OCI-LY1 (cell line): ENCODE measurements at regions not wholly inside any gene's neighbourhood (a gene's known extent, or its start where the extent isn't known, plus 50 kb on each side); places are given as distances from the start of the nearest gene placed in this dataset.

ENCODE experiments used
- H2AFZ ChIP-seq: fragments of 200-600 bp; sonication (generic), shearing (Covaris generic); 2 replicates; pipeline ENCODE4 v1.6.0; 2014; ENCODE audit warnings: antibody characterized with exemption, mild to moderate bottlenecking, low read length
- H3F3A ChIP-seq: fragments of 200-600 bp; sonication (generic), shearing (Covaris generic); 2 replicates; pipeline ENCODE4 v1.6.0; 2014; ENCODE audit warnings: mild to moderate bottlenecking, antibody characterized with exemption, low read length, moderate library complexity; ENCODE audit not compliant: insufficient read depth
- H3K27ac ChIP-seq: fragments of 200-600 bp; sonication (generic); 2 replicates; pipeline ENCODE4 v1.5.1; 2014; ENCODE audit warnings: low read length, mixed run types, mild to moderate bottlenecking, low read depth; ENCODE audit not compliant: poor library complexity, severe bottlenecking
- H3K27me3 ChIP-seq: fragments of 200-600 bp; sonication (generic); 2 replicates; pipeline ENCODE4 v1.6.0; 2014; ENCODE audit warnings: antibody characterized with exemption, mild to moderate bottlenecking, low read length, moderate library complexity; ENCODE audit not compliant: insufficient read depth
- H3K36me3 ChIP-seq: fragments of 200-600 bp; sonication (generic); 2 replicates; pipeline ENCODE4 v1.6.1; 2014; ENCODE audit warnings: mild to moderate bottlenecking, antibody characterized with exemption, low read length, moderate library complexity, mixed read lengths; ENCODE audit not compliant: insufficient read depth
- H3K4me1 ChIP-seq: fragments of 200-600 bp; sonication (generic); 2 replicates; pipeline ENCODE4 v1.5.1; 2014; ENCODE audit warnings: mild to moderate bottlenecking, low read length, moderate library complexity; ENCODE audit not compliant: insufficient read depth, severe bottlenecking
- H3K4me2 ChIP-seq: fragments of 200-600 bp; sonication (generic), shearing (Covaris generic); 2 replicates; pipeline ENCODE4 v1.6.1; 2014; ENCODE audit warnings: low read length
- H3K4me3 ChIP-seq: fragments of 200-600 bp; sonication (generic); 2 replicates; pipeline ENCODE4 v1.5.1; 2014; ENCODE audit warnings: low read length, low read depth, mild to moderate bottlenecking, mixed read lengths; ENCODE audit not compliant: poor library complexity, severe bottlenecking
- H3K79me2 ChIP-seq: fragments of 200-600 bp; shearing (Covaris generic); 2 replicates; pipeline ENCODE4 v1.6.1; 2016; ENCODE audit warnings: mixed run types, low read length, mixed read lengths; ENCODE audit not compliant: insufficient read depth
- H3K9ac ChIP-seq: fragments of 200-600 bp; sonication (generic), shearing (Covaris generic); 2 replicates; pipeline ENCODE4 v1.6.1; 2014; ENCODE audit warnings: mild to moderate bottlenecking, low read length, mixed read lengths
- H3K9me2 ChIP-seq: fragments of 200-600 bp; sonication (generic), shearing (Covaris generic); 2 replicates; pipeline ENCODE4 v1.6.1; 2014; ENCODE audit warnings: low read depth, mild to moderate bottlenecking, low read length, mixed read lengths
- H3K9me3 ChIP-seq: fragments of 200-600 bp; shearing (Covaris generic); 2 replicates; pipeline ENCODE4 v1.6.1; 2014; ENCODE audit warnings: low read length, mixed read lengths
- H4K20me1 ChIP-seq: fragments of 200-600 bp; sonication (generic), shearing (Covaris generic); 2 replicates; pipeline ENCODE4 v1.6.0; 2016; ENCODE audit warnings: mild to moderate bottlenecking, low read length; ENCODE audit not compliant: insufficient read depth
- EZH2 ChIP-seq: fragments of 200-600 bp; sonication (generic), shearing (Covaris generic); IDR thresholded peaks from 2 replicates; pipeline ENCODE4 v1.8.0; 2017; ENCODE audit warnings: borderline replicate concordance, mixed run types, mild to moderate bottlenecking, antibody characterized with exemption, low read length, moderate library complexity, mixed read lengths
- TF ChIP-seq, protein P1 (sequence below): fragments of 200-600 bp; sonication (generic), shearing (Covaris generic); IDR thresholded peaks from 2 replicates; pipeline ENCODE4 v1.5.1; 2017; ENCODE audit warnings: mild to moderate bottlenecking, antibody characterized with exemption, low read length, moderate library complexity, mixed read lengths

DNA sequence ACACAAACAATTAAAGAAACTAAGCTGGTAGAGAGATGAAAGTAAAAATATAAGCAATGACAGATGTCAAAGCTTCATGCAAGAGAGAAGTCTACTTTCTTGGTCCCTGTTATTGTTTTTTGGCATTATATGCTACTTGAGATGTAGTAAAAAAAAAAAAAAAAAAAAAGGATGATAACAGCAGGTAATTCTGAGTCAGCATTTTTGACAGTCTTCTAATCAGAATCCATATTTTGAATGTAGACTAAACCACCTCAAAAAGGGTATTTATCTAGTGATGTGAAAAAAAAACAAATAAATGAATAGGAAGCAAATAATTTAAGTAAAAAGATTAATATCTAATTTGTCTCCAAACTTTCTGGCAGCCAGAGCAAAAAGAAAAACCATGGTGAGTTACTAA lies 422.2 kb upstream of the CPEB2 start:
- no peaks in the 10 kb centered on the region for H4K20me1 ChIP-seq
- H3K4me2 ChIP-seq = no peak overlapping the region
- no peaks in the 10 kb centered on the region for H3K79me2 ChIP-seq
- H3K4me1 ChIP-seq = no peaks in the 10 kb centered on the region
- no peak overlapping the region for H3K27ac ChIP-seq
- no peaks in the 10 kb centered on the region for H3F3A ChIP-seq
- H2AFZ ChIP-seq = no peak overlapping the region
- TF ChIP-seq EZH2 = no peak
- TF ChIP-seq, protein P1, sequence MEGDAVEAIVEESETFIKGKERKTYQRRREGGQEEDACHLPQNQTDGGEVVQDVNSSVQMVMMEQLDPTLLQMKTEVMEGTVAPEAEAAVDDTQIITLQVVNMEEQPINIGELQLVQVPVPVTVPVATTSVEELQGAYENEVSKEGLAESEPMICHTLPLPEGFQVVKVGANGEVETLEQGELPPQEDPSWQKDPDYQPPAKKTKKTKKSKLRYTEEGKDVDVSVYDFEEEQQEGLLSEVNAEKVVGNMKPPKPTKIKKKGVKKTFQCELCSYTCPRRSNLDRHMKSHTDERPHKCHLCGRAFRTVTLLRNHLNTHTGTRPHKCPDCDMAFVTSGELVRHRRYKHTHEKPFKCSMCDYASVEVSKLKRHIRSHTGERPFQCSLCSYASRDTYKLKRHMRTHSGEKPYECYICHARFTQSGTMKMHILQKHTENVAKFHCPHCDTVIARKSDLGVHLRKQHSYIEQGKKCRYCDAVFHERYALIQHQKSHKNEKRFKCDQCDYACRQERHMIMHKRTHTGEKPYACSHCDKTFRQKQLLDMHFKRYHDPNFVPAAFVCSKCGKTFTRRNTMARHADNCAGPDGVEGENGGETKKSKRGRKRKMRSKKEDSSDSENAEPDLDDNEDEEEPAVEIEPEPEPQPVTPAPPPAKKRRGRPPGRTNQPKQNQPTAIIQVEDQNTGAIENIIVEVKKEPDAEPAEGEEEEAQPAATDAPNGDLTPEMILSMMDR = no peak
- no peak overlapping the region for H3K9ac ChIP-seq
- H3K9me3 ChIP-seq = no peaks in the 10 kb centered on the region
- no peak overlapping the region for H3K4me3 ChIP-seq
- no peaks in the 10 kb centered on the region for H3K27me3 ChIP-seq
- H3K36me3 ChIP-seq = no peaks in the 10 kb centered on the region
- no peaks in the 10 kb centered on the region for H3K9me2 ChIP-seq

DNA sequence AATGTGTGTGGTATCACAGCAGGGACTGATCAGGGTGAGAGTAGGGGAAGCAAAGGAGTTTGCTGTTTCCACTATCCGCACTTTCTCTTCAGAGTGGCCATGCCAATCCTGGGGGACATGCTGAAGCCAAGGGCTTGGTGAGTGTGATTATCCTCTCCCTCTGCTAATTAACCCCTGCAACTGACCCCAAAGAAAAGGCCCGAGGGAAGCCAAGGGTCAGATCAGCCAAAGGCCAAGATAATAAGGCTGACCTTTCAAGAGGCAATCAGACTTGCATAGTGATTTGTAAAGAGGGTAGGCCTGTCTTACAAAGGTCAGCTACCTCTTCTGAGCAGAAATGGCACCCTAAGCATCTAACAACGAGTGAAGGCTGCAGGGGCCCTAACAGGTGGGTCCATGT lies 420.5 kb upstream of the CPEB2 start:
- H3K4me2 ChIP-seq = no peak overlapping the region
- H3F3A ChIP-seq = no peaks in the 10 kb centered on the region
- no peaks in the 10 kb centered on the region for H3K79me2 ChIP-seq
- H4K20me1 ChIP-seq = no peaks in the 10 kb centered on the region
- no peaks in the 10 kb centered on the region for H3K36me3 ChIP-seq
- TF ChIP-seq, protein P1 = no peak
- TF ChIP-seq EZH2 = no peak
- H3K9me2 ChIP-seq = no peaks in the 10 kb centered on the region
- H3K4me1 ChIP-seq = no peaks in the 10 kb centered on the region
- no peaks in the 10 kb centered on the region for H3K27me3 ChIP-seq
- H2AFZ ChIP-seq = no peak overlapping the region
- H3K27ac ChIP-seq = no peak overlapping the region
- no peaks in the 10 kb centered on the region for H3K9me3 ChIP-seq
- H3K9ac ChIP-seq = no peak overlapping the region
- H3K4me3 ChIP-seq = no peak overlapping the region

DNA sequence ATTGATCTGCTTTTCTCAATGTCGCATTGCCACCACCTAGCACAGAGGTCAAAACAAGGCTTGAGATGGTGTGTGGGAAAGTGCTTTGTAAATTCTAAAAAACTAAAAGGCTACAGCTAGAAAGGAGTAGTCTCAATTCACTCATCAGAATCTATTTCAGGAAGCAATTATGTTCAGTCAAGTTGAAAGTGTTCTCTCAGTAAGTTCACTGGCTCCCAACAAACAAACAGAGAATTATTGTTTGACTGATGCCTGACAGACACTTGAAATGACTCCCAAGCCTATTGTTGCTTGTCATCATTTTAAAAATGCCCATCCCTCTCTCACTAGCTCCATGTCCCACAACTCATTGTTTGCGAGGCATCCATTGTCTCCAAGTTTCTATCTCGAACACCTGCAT lies 419.6 kb upstream of the CPEB2 start:
- H2AFZ ChIP-seq = no peak overlapping the region
- TF ChIP-seq, protein P1 = no peak
- no peak for TF ChIP-seq EZH2
- no peaks in the 10 kb centered on the region for H3K9me2 ChIP-seq
- no peaks in the 10 kb centered on the region for H3K36me3 ChIP-seq
- no peaks in the 10 kb centered on the region for H3F3A ChIP-seq
- H3K27me3 ChIP-seq = no peaks in the 10 kb centered on the region
- H3K9me3 ChIP-seq = no peaks in the 10 kb centered on the region
- H3K4me2 ChIP-seq = no peak overlapping the region
- H3K27ac ChIP-seq = no peak overlapping the region
- no peaks in the 10 kb centered on the region for H4K20me1 ChIP-seq
- no peaks in the 10 kb centered on the region for H3K79me2 ChIP-seq
- no peak overlapping the region for H3K4me3 ChIP-seq
- H3K9ac ChIP-seq = no peak overlapping the region
- no peaks in the 10 kb centered on the region for H3K4me1 ChIP-seq
